ENCODE measurements at regions not wholly inside any gene's neighbourhood (a gene's known extent, or its start where the extent isn't known, plus 50 kb on each side); places are given as distances from the start of the nearest gene placed in this dataset.
"Not testable (repeated sequence)": the region's sequence is repeated elsewhere in the genome, so short reads cannot be mapped to it uniquely, and the experiment has no call there.

- H3K27me3 Mint-ChIP-seq; H3K9me3 Mint-ChIP-seq (ENCODE audit: low read depth); H3K36me3 Mint-ChIP-seq; H3K4me1 Mint-ChIP-seq (ENCODE audit: low read depth); H3K27ac Mint-ChIP-seq; H3K4me3 Mint-ChIP-seq: not testable (repeated sequence)
Observed at GRCh38 chr1:120257778-120258105, 81.4 kb upstream of the SEC22B start.

GRCh38 chr1:120257064-120257777, 80.9 kb upstream of the SEC22B start:
- not testable (repeated sequence) for H3K4me1 Mint-ChIP-seq (ENCODE audit: low read depth); H3K36me3 Mint-ChIP-seq

GRCh38 chr1:120250756-120251155, 74.4 kb upstream of the SEC22B start:
- not testable (repeated sequence) for H3K4me1 Mint-ChIP-seq (ENCODE audit: low read depth); H3K27ac Mint-ChIP-seq; H3K4me3 Mint-ChIP-seq; H3K36me3 Mint-ChIP-seq; H3K27me3 Mint-ChIP-seq; H3K9me3 Mint-ChIP-seq (ENCODE audit: low read depth)

More at GRCh38 chr1:120257064-120257777, 80.9 kb upstream of the SEC22B start:
- not testable (repeated sequence) for H3K27me3 Mint-ChIP-seq; H3K27ac Mint-ChIP-seq; H3K9me3 Mint-ChIP-seq (ENCODE audit: low read depth); H3K4me3 Mint-ChIP-seq

DNA sequence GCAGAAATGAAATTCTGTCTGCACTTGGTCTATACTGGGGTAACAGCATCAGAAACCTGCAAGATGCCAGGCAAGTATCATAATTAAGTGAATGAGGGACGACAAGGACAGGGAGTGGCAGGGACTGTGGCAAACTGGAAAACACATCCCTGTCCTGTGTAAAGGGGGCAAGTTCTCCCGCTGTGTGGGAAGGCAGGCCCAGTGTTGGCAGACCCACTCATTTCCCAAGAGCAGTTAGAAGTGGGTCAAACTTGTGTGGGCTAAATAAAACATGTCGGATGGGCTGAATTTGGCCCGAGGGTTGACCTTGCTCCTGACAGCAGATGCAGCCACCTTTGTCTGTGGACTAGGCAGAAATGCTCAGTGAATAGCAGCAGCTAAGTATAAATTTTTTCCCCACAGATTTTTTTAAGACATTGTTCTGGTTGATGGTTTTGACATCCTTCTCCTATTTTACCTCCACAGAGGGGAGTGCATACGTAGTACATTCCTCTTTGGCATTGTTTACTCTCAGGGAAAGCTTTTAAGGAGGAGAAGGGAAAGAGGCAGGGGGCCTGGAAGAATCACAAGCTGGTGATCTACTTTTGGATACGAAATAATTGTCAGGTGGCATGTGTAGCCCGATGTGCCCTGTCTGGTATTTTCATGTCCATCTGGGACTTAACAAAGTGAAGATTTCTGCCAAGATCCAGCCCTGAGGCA, 72.6 kb upstream of the SEC22B start:
- H3K4me3 Mint-ChIP-seq; H3K4me1 Mint-ChIP-seq (ENCODE audit: low read depth); H3K9me3 Mint-ChIP-seq (ENCODE audit: low read depth): not testable (repeated sequence)

DNA sequence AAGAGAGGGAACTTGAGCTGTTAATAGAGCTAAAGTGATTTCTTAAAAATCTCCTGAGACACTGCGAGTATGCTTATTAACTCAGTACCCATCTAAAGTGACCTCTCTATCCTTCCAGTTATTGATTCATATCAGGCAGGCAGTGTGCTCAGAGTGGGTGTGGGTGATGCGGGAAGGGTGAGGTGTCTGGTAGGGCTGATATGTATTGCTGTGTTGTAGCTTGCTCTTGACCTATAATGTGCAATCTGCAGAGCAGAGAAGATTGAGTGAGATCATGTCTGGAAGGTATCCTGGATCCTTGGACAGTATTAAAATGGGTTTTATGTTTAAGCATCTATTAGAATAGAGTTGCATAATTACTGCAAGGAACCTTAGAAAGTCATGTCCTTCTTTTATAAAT, 71.9 kb upstream of the SEC22B start:
- H3K36me3 Mint-ChIP-seq: not testable (repeated sequence)

More for the DNA sequence above, 72.6 kb upstream of the SEC22B start:
- H3K27me3 Mint-ChIP-seq, H3K27ac Mint-ChIP-seq, H3K36me3 Mint-ChIP-seq: not testable (repeated sequence)

GRCh38 chr1:120243867-120244266, 67.5 kb upstream of the SEC22B start:
- not testable (repeated sequence) for H3K27me3 Mint-ChIP-seq; H3K36me3 Mint-ChIP-seq; H3K9me3 Mint-ChIP-seq (ENCODE audit: low read depth); H3K4me3 Mint-ChIP-seq; H3K4me1 Mint-ChIP-seq (ENCODE audit: low read depth); H3K27ac Mint-ChIP-seq

More for the DNA sequence above, 71.9 kb upstream of the SEC22B start:
- H3K27ac Mint-ChIP-seq; H3K4me1 Mint-ChIP-seq (ENCODE audit: low read depth); H3K4me3 Mint-ChIP-seq; H3K27me3 Mint-ChIP-seq; H3K9me3 Mint-ChIP-seq (ENCODE audit: low read depth): not testable (repeated sequence)

GRCh38 chr1:120242582-120242981, 66.3 kb upstream of the SEC22B start:
- not testable (repeated sequence) for H3K9me3 Mint-ChIP-seq (ENCODE audit: low read depth); H3K36me3 Mint-ChIP-seq; H3K4me1 Mint-ChIP-seq (ENCODE audit: low read depth); H3K27ac Mint-ChIP-seq; H3K4me3 Mint-ChIP-seq; H3K27me3 Mint-ChIP-seq

DNA sequence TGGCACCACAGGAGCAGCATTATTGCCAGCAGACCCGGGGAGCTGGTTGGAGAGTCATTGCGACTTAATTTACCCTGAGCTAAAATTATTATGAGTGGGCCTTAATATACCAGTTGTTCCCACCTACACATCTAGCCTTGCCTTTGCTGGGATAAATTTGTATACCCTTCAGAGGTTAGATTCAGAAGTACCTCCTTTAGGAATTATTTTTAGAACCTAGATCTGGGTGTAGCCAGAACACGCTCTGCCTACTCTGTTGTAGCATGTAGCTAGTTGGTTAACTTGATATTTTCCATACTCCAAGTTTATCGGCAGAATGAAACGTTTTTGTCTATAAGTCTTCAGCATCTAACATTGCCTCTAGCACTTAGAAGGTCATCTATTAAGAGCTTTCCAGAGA, 65.5 kb upstream of the SEC22B start:
- not testable (repeated sequence) for H3K4me3 Mint-ChIP-seq; H3K9me3 Mint-ChIP-seq (ENCODE audit: low read depth); H3K27me3 Mint-ChIP-seq; H3K36me3 Mint-ChIP-seq; H3K4me1 Mint-ChIP-seq (ENCODE audit: low read depth); H3K27ac Mint-ChIP-seq

DNA sequence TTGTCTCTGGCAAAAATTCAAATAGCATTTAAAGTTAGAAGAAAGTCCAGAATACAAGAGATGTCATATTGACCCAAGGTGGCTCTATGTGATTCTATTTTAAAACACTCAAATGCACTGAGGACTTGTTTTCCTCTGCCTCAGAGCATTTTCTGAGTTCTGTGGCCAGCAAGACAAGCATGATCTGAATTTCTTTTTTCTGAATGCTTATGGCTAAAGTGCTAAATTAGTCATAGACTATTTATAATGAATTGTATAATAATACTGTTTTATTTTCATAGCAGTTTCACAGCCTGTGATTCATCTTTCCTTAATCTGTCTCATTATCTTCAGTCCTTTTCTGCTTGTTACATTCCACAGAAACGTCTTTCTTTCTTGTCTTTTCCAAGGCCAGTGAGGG, 63.9 kb upstream of the SEC22B start:
- not testable (repeated sequence) for H3K36me3 Mint-ChIP-seq; H3K4me1 Mint-ChIP-seq (ENCODE audit: low read depth); H3K27me3 Mint-ChIP-seq; H3K9me3 Mint-ChIP-seq (ENCODE audit: low read depth); H3K4me3 Mint-ChIP-seq; H3K27ac Mint-ChIP-seq

- H3K27ac Mint-ChIP-seq; H3K36me3 Mint-ChIP-seq; H3K9me3 Mint-ChIP-seq (ENCODE audit: low read depth); H3K27me3 Mint-ChIP-seq; H3K4me3 Mint-ChIP-seq; H3K4me1 Mint-ChIP-seq (ENCODE audit: low read depth): not testable (repeated sequence)
Observed at GRCh38 chr1:120239351-120239750, 63.0 kb upstream of the SEC22B start.

- H3K27ac Mint-ChIP-seq; H3K27me3 Mint-ChIP-seq; H3K9me3 Mint-ChIP-seq (ENCODE audit: low read depth): not testable (repeated sequence)
Observed at GRCh38 chr1:120238867-120239266, 62.5 kb upstream of the SEC22B start.

GRCh38 chr1:120233661-120234018, 57.3 kb upstream of the SEC22B start:
- not testable (repeated sequence) for H3K4me1 Mint-ChIP-seq (ENCODE audit: low read depth); H3K9me3 Mint-ChIP-seq (ENCODE audit: low read depth); H3K4me3 Mint-ChIP-seq; H3K36me3 Mint-ChIP-seq; H3K27me3 Mint-ChIP-seq; H3K27ac Mint-ChIP-seq

More at GRCh38 chr1:120238867-120239266, 62.5 kb upstream of the SEC22B start:
- not testable (repeated sequence) for H3K36me3 Mint-ChIP-seq; H3K4me1 Mint-ChIP-seq (ENCODE audit: low read depth); H3K4me3 Mint-ChIP-seq

DNA sequence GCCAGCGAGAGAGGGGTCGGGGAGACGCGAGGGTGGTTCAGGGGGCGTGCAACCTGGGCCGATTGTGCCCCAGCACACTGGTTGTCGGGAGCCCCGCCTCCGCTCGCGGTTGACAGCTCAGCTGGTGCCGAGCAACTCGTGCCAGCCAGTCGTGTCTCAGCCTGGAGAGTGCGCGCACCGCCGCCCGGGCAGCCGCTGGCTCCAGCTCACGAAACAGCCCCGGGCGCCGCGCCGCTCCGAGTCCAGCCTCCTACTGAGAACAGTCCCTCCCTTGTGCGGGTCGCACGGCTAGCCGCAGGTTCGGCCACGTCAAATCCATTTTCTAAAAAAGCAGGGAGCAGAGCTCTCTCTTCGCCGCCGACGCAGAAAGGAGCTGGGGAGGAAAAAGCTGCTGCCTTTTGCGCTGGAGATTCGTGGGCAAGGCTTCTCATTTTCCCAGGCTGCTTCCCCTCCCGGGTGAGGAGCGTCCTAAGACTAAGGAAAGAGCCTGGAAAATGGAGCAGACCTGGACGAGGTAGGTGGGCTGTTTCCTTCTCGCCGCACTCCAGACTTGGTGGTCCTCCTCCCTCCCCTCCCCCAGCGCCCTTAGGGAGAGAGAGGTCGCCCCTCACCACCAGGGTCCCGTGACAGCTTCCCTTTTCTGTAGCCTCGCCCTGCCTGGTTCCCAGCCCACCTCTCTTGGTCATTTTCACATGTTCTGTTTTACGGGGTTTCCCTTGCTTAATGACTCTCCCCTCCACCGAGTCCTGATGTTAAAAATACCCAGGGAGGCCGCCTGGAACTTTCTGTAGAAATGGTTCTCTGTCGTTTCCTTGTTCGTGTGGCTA, 56.7 kb upstream of the SEC22B start:
- not testable (repeated sequence) for H3K27ac Mint-ChIP-seq; H3K27me3 Mint-ChIP-seq; H3K36me3 Mint-ChIP-seq; H3K9me3 Mint-ChIP-seq (ENCODE audit: low read depth); H3K4me3 Mint-ChIP-seq; H3K4me1 Mint-ChIP-seq (ENCODE audit: low read depth)

GRCh38 chr1:120229835-120230234, 53.5 kb upstream of the SEC22B start:
- H3K4me3 Mint-ChIP-seq, H3K27ac Mint-ChIP-seq, H3K27me3 Mint-ChIP-seq: not testable (repeated sequence)

More at GRCh38 chr1:120229835-120230234, 53.5 kb upstream of the SEC22B start:
- H3K4me1 Mint-ChIP-seq (ENCODE audit: low read depth); H3K9me3 Mint-ChIP-seq (ENCODE audit: low read depth); H3K36me3 Mint-ChIP-seq: not testable (repeated sequence)
